SU-DHL-6 (cell line): ENCODE measurements at regions not wholly inside any gene's neighbourhood (a gene's known extent, or its start where the extent isn't known, plus 50 kb on each side); places are given as distances from the start of the nearest gene placed in this dataset.
A peak's percentile ranks its signal among the peaks of the same experiment; 100 is the strongest.

Experiments
- H2AFZ ChIP-seq: fragments of 200-600 bp; sonication (generic); 2 replicates; pipeline ENCODE4 v1.6.1; 2014; ENCODE audit warnings: low read depth, mild to moderate bottlenecking, moderate library complexity, mixed read lengths, antibody characterized with exemption, low read length; ENCODE audit not compliant: severe bottlenecking
- H3F3A ChIP-seq: fragments of 200-600 bp; shearing (Covaris generic); 2 replicates; pipeline ENCODE4 v1.6.0; 2016; ENCODE audit warnings: antibody characterized with exemption, mild to moderate bottlenecking; ENCODE audit not compliant: insufficient read depth
- H3K27ac ChIP-seq: fragments of 200-600 bp; sonication (generic); 2 replicates; pipeline ENCODE4 v1.5.1; 2016; ENCODE audit warnings: low read depth, mild to moderate bottlenecking, low read length, moderate library complexity, mixed read lengths
- H3K27me3 ChIP-seq: fragments of 200-600 bp; sonication (generic), shearing (Covaris generic); 2 replicates; pipeline ENCODE4 v1.6.0; 2014; ENCODE audit warnings: mild to moderate bottlenecking, low read length
- H3K36me3 ChIP-seq: fragments of 200-600 bp; sonication (generic); 2 replicates; pipeline ENCODE4 v1.6.1; 2014; ENCODE audit warnings: mild to moderate bottlenecking, low read length, mixed read lengths
- H3K4me2 ChIP-seq: fragments of 300-600, 200-600 bp; shearing (Covaris generic), sonication (generic); 2 replicates; pipeline ENCODE4 v1.6.0; 2014; ENCODE audit warnings: low read length, low read depth, mild to moderate bottlenecking; ENCODE audit not compliant: poor library complexity, severe bottlenecking
- H3K4me3 ChIP-seq: fragments of 200-600 bp; sonication (generic); 2 replicates; pipeline ENCODE4 v1.5.1; 2014; ENCODE audit warnings: antibody characterized with exemption, low read length, mild to moderate bottlenecking, mixed read lengths; ENCODE audit not compliant: insufficient read depth, poor library complexity, severe bottlenecking
- H3K79me2 ChIP-seq: fragments of 200-600 bp; sonication (generic); 2 replicates; pipeline ENCODE4 v1.6.1; 2014; ENCODE audit warnings: mild to moderate bottlenecking, low read length, moderate library complexity; ENCODE audit not compliant: insufficient read depth
- H3K9ac ChIP-seq: fragments of 200-600 bp; sonication (generic); 2 replicates; pipeline ENCODE4 v1.7.0; 2014; ENCODE audit warnings: mild to moderate bottlenecking, low read length
- H3K9me2 ChIP-seq: fragments of 200-600 bp; sonication (generic); replicated peaks from 2 replicates; pipeline ENCODE4 v1.6.1; 2014; ENCODE audit warnings: low read length; ENCODE audit not compliant: insufficient read depth
- H3K9me3 ChIP-seq: fragments of 200-600 bp; sonication (generic); 2 replicates; pipeline ENCODE4 v1.6.1; 2014; ENCODE audit warnings: low read length, mixed read lengths; ENCODE audit not compliant: insufficient read depth
- H4K20me1 ChIP-seq: fragments of 200-600 bp; sonication (generic); 2 replicates; pipeline ENCODE4 v1.6.1; 2014; ENCODE audit warnings: low read depth, mild to moderate bottlenecking, antibody characterized with exemption, low read length, moderate library complexity, mixed read lengths
- EZH2phosphoT487 ChIP-seq: fragments of 200-600 bp; sonication (generic), shearing (Covaris generic); conservative IDR thresholded peaks from 2 replicates; pipeline ENCODE4 v1.6.1; 2018; ENCODE audit warnings: mild to moderate bottlenecking, antibody characterized with exemption, low read length, moderate library complexity, mixed read lengths
- TF ChIP-seq, protein P1 (sequence below): fragments of 200-600 bp; sonication (generic); IDR thresholded peaks from one replicate; pipeline ENCODE4 v1.5.1; 2017; ENCODE audit warnings: antibody characterized with exemption, mild to moderate bottlenecking, low read length, moderate library complexity; ENCODE audit not compliant: insufficient read depth, poor library complexity, severe bottlenecking

GRCh38 chr18:73848656-73849055, 299.0 kb downstream of the FBXO15 start:
- no peaks in the 10 kb centered on the region for H3K9me3 ChIP-seq
- no peak for TF ChIP-seq EZH2phosphoT487
- TF ChIP-seq, protein P1, sequence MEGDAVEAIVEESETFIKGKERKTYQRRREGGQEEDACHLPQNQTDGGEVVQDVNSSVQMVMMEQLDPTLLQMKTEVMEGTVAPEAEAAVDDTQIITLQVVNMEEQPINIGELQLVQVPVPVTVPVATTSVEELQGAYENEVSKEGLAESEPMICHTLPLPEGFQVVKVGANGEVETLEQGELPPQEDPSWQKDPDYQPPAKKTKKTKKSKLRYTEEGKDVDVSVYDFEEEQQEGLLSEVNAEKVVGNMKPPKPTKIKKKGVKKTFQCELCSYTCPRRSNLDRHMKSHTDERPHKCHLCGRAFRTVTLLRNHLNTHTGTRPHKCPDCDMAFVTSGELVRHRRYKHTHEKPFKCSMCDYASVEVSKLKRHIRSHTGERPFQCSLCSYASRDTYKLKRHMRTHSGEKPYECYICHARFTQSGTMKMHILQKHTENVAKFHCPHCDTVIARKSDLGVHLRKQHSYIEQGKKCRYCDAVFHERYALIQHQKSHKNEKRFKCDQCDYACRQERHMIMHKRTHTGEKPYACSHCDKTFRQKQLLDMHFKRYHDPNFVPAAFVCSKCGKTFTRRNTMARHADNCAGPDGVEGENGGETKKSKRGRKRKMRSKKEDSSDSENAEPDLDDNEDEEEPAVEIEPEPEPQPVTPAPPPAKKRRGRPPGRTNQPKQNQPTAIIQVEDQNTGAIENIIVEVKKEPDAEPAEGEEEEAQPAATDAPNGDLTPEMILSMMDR: no peak
- H3K4me3 ChIP-seq: no peak overlapping the region
- H3K4me2 ChIP-seq: no peak overlapping the region
- no peak overlapping the region for H2AFZ ChIP-seq
- H3K9me2 ChIP-seq: no peaks in the 10 kb centered on the region
- no peaks in the 10 kb centered on the region for H4K20me1 ChIP-seq
- H3K9ac ChIP-seq: no peak overlapping the region
- no peaks in the 10 kb centered on the region for H3K36me3 ChIP-seq
- H3F3A ChIP-seq: no peaks in the 10 kb centered on the region
- H3K27me3 ChIP-seq: no peaks in the 10 kb centered on the region
- no peak overlapping the region for H3K27ac ChIP-seq
- no peaks in the 10 kb centered on the region for H3K79me2 ChIP-seq

DNA sequence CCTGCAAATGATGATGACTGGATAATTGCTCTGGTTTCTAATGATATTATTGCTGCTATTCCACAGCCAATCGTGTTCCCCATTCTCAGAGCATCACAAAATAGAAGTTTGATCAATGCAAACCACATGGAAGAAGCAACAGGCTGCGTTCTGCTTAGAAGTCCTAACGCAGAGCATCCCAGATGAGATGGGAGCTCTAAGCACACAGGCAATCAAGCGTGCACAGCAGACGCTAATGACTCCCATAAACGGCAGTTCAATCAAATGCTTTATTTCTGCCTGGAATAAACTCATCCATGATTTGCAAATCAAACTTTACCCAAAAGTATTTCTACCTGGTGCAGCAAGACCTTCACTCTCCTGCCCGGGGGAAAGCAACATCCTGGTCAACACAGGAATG, 304.2 kb downstream of the FBXO15 start:
- Histone ChIP-seq H3K79me2 (no peaks in the 10 kb centered on the region), H3K9ac (no peak overlapping the region), H4K20me1 (no peaks in the 10 kb centered on the region), H3K27ac (no peak overlapping the region), H2AFZ (no peak overlapping the region), H3F3A (no peaks in the 10 kb centered on the region), H3K27me3 (no peaks in the 10 kb centered on the region), H3K4me3 (no peak overlapping the region), H3K9me3 (no peaks in the 10 kb centered on the region), H3K9me2 (no peaks in the 10 kb centered on the region), H3K36me3 (no peaks in the 10 kb centered on the region), H3K4me2 (no peak overlapping the region)
- TF ChIP-seq, protein P1: no peak
- TF ChIP-seq EZH2phosphoT487: no peak

DNA sequence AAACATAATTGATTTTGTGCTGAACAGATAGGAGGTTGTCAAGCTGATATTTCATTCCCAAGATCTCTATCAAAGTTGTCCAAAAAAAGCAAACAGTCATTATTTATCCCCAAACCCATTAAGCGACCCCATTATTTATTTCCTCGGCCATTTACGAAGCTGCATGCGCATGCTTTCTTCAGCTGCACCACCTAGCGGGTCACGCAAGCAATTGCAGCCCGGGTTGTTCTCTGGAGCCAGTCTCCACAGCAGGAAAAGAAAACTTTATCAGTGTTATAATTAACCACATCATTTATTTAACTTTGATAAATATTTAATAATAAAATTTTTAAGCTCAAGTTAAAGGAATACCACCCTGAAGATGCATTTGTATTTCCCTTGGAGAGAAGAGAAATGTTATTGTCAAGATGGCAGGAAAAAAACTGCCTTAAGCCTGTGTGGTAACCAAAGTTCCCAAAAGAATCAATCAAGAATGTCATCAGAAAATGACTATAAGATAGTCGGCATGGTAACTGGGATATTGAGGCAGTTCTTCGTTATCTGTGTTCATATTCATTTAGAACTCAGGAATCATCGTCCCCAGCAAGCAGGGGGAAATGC, 304.7 kb downstream of the FBXO15 start:
- Histone ChIP-seq H3K27ac (no peak overlapping the region), H3K9me3 (no peaks in the 10 kb centered on the region), H3K4me2 (no peak overlapping the region), H3K9ac (no peak overlapping the region), H3K79me2 (no peaks in the 10 kb centered on the region), H4K20me1 (no peaks in the 10 kb centered on the region), H3K27me3 (no peaks in the 10 kb centered on the region), H3F3A (no peaks in the 10 kb centered on the region), H3K36me3 (no peaks in the 10 kb centered on the region), H3K9me2 (no peaks in the 10 kb centered on the region), H3K4me3 (no peak overlapping the region), H2AFZ (no peak overlapping the region)
- TF ChIP-seq EZH2phosphoT487: no peak
- TF ChIP-seq, protein P1: peak; percentile 97
